GM04504 (cell line): ENCODE measurements at regions not wholly inside any gene's neighbourhood (a gene's known extent, or its start where the extent isn't known, plus 50 kb on each side); places are given as distances from the start of the nearest gene placed in this dataset.

Experiments used
- DNase-seq: peaks from one replicate; pipeline ENCODE4 v3.0.0-alpha.2; 2012; ENCODE audit warnings: low read depth

DNA sequence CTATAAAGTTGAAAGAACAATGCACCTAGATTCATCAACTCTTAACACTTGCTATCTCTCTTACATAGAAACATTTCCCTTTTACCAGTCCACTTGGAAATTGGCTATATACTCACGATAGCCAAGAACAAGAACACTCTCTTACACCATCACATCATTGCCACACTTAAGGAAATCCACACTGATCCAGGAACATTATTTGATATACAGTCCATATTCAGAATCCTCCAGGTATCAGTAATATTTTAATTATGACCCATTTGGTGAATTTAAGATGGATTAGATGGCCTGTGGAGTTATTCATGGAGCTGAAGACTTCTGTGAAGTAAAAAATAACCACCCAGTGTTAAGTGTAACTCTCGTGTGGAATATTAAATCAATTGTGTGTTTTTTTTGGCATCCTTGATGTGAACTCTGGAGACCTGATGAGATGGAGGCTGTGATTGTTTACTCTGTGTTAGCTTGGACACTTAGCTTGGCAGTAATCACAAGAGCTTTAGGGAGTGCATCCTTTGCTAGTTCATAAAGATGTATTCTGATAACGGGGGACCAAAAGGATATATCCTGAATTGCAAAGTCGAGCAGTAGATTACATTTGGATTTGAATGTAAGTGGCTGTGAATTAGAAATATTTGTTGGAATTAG, 52.0 kb upstream of the ABL1 start:
- DNase-seq = no peak

DNA sequence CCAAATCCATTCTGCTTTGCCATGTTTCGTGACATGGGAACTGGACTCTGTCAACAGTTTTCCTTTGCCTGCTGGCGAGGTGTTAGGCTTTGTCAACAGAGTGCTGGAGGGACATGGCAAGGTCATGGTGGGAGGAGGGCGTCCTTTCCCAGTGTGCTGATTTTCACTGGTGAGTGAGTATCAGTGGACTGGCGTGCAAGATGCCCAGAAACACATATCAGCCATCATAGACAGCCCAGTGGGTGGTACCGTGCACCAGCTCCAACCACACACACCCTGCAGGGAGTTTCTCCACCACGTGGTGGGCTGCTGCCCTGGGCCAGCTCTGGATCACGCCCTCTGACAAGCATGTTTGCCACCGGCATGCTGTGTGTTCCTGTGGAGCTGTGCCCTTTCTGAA, 50.0 kb upstream of the ABL1 start:
- no peak for DNase-seq
